HepG2 (cell line): ENCODE measurements at regions not wholly inside any gene's neighbourhood (a gene's known extent, or its start where the extent isn't known, plus 50 kb on each side); places are given as distances from the start of the nearest gene placed in this dataset.

Experiments
- DDIT3 ChIP-seq: sonication (generic); formaldehyde crosslinking; IDR thresholded peaks from 2 replicates; pipeline ENCODE4 v1.4.0; 2020; ENCODE audit warnings: mild to moderate bottlenecking, missing genetic modification reagents
- FLYWCH1 ChIP-seq: sonication (generic); formaldehyde crosslinking; IDR thresholded peaks from 2 replicates; pipeline ENCODE4 v1.8.1; 2023; ENCODE audit warnings: mild to moderate bottlenecking, missing genetic modification reagents
- FOSL2 ChIP-seq: sonication (generic); formaldehyde crosslinking; IDR thresholded peaks from 2 replicates; pipeline ENCODE4 v1.4.0; 2020; ENCODE audit warnings: missing genetic modification reagents
- GZF1 ChIP-seq: sonication (generic); formaldehyde crosslinking; IDR thresholded peaks from 2 replicates; pipeline ENCODE4 v1.5.1; 2020; ENCODE audit warnings: mild to moderate bottlenecking, missing genetic modification reagents
- HDAC2 ChIP-seq: sonication (generic); formaldehyde crosslinking; IDR thresholded peaks from 2 replicates; pipeline ENCODE4 v1.4.0; 2020; ENCODE audit warnings: missing genetic modification reagents
- HNRNPLL ChIP-seq: fragments of 200-400 bp; formaldehyde crosslinking; IDR thresholded peaks from 2 replicates; pipeline ENCODE4 v1.6.1; 2017; ENCODE audit warnings: mild to moderate bottlenecking, low read depth, low read length; ENCODE audit not compliant: poor library complexity, severe bottlenecking
- NONO ChIP-seq, 2 experiments: fragments of 450-650 bp in 1 of 2; sonication (generic) in 1 of 2; formaldehyde crosslinking in 1 of 2; IDR thresholded peaks in 1 of 2; conservative IDR thresholded peaks in 1 of 2; 2 replicates each; pipeline versions ENCODE4 v1.6.1 to v1.8.0; 2017 to 2022; ENCODE audit warnings: mild to moderate bottlenecking in 1 of 2, missing genetic modification reagents in 1 of 2, moderate library complexity in 1 of 2
- PPARG ChIP-seq: conservative IDR thresholded peaks from 2 replicates; pipeline ENCODE4 v1.6.1; 2016; ENCODE audit warnings: missing biosample characterization, missing genetic modification reagents
- RXRB ChIP-seq: IDR thresholded peaks from 2 replicates; pipeline ENCODE4 v1.6.1; 2016; ENCODE audit warnings: borderline replicate concordance, missing genetic modification reagents, missing compliant biosample characterization
- SKIL ChIP-seq: sonication (generic); formaldehyde crosslinking; IDR thresholded peaks from 2 replicates; pipeline ENCODE4 v1.8.0; 2022; ENCODE audit warnings: missing genetic modification reagents, mild to moderate bottlenecking, moderate library complexity, borderline replicate concordance
- SMC3 ChIP-seq: IDR thresholded peaks from 2 replicates; pipeline ENCODE4 v1.6.1; 2011; ENCODE audit warnings: low read length, improper control_type of control experiment
- SNAPC2 ChIP-seq: sonication (generic); formaldehyde crosslinking; IDR thresholded peaks from 2 replicates; pipeline ENCODE4 v1.8.1; 2022; ENCODE audit warnings: mild to moderate bottlenecking, missing genetic modification reagents
- SNAPC5 ChIP-seq: sonication (generic); formaldehyde crosslinking; IDR thresholded peaks from 2 replicates; pipeline ENCODE4 v1.8.1; 2023; ENCODE audit warnings: mild to moderate bottlenecking, missing genetic modification reagents, borderline replicate concordance
- SP140L ChIP-seq: sonication (generic); formaldehyde crosslinking; IDR thresholded peaks from 2 replicates; pipeline ENCODE4 v1.4.0; 2020; ENCODE audit warnings: missing genetic modification reagents, borderline replicate concordance
- TOPORS ChIP-seq: sonication (generic); formaldehyde crosslinking; IDR thresholded peaks from 2 replicates; pipeline ENCODE4 v1.8.0; 2023; ENCODE audit warnings: mild to moderate bottlenecking, missing genetic modification reagents
- YEATS4 ChIP-seq: sonication (generic); formaldehyde crosslinking; IDR thresholded peaks from 2 replicates; pipeline ENCODE4 v1.4.0; 2020; ENCODE audit warnings: missing genetic modification reagents, borderline replicate concordance
- ZNF24 ChIP-seq: fragments of 450-650 bp; IDR thresholded peaks from 2 replicates; pipeline ENCODE4 v1.6.1; 2017; ENCODE audit warnings: antibody characterized with exemption, mild to moderate bottlenecking
- ZNF256 ChIP-seq: sonication (generic); formaldehyde crosslinking; conservative IDR thresholded peaks from 2 replicates; pipeline ENCODE4 v1.4.0; 2020; ENCODE audit warnings: missing genetic modification reagents
- ZNF335 ChIP-seq: sonication (generic); formaldehyde crosslinking; IDR thresholded peaks from 2 replicates; pipeline ENCODE4 v1.4.0; 2020; ENCODE audit warnings: missing genetic modification reagents
- ZNF460 ChIP-seq: sonication (generic); formaldehyde crosslinking; IDR thresholded peaks from 2 replicates; pipeline ENCODE4 v1.5.1; 2020; ENCODE audit warnings: missing genetic modification reagents, mild to moderate bottlenecking, borderline replicate concordance
- ZNF605 ChIP-seq: sonication (generic); formaldehyde crosslinking; IDR thresholded peaks from 2 replicates; pipeline ENCODE4 v1.8.0; 2022; ENCODE audit warnings: mild to moderate bottlenecking, missing genetic modification reagents
- ZNF639 ChIP-seq: conservative IDR thresholded peaks from 2 replicates; pipeline ENCODE4 v1.6.1; 2018; ENCODE audit warnings: missing genetic modification reagents
- ZNF747 ChIP-seq: sonication (generic); formaldehyde crosslinking; IDR thresholded peaks from 2 replicates; pipeline ENCODE4 v1.8.1; 2023; ENCODE audit warnings: missing genetic modification reagents, mild to moderate bottlenecking, borderline replicate concordance
- ZNF816 ChIP-seq: sonication (generic); formaldehyde crosslinking; IDR thresholded peaks from 2 replicates; pipeline ENCODE4 v1.8.0; 2022; ENCODE audit warnings: missing genetic modification reagents, mild to moderate bottlenecking, borderline replicate concordance
- ZSCAN30 ChIP-seq: sonication (generic); formaldehyde crosslinking; IDR thresholded peaks from 2 replicates; pipeline ENCODE4 v1.5.0; 2020; ENCODE audit warnings: mild to moderate bottlenecking, missing genetic modification reagents
- ZZZ3 ChIP-seq: sonication (generic); formaldehyde crosslinking; IDR thresholded peaks from 2 replicates; pipeline ENCODE4 v1.4.0; 2020; ENCODE audit warnings: missing genetic modification reagents, mild to moderate bottlenecking, borderline replicate concordance
- TF ChIP-seq, protein P1 (sequence below): sonication (generic); formaldehyde crosslinking; IDR thresholded peaks from 2 replicates; pipeline ENCODE4 v1.5.0; 2020; ENCODE audit warnings: mild to moderate bottlenecking, missing genetic modification reagents

- TF ChIP-seq ZNF24 (no peak), ZNF816 (CRISPR knock-in tag) (no peak), FLYWCH1 (no peak), SMC3 (no peak), ZSCAN30 (CRISPR knock-in tag) (no peak), FOSL2 (CRISPR knock-in tag) (peak; percentile 69), HNRNPLL (no peak), PPARG (CRISPR knock-in tag) (0 out of 2 replicates have a peak, but pooled peaks have one; percentile 39), HDAC2 (CRISPR knock-in tag) (peak; percentile 80), ZNF747 (CRISPR knock-in tag) (no peak), ZNF460 (no peak), ZNF605 (no peak), SP140L (no peak), GZF1 (CRISPR knock-in tag) (no peak), SNAPC5 (CRISPR knock-in tag) (no peak), SNAPC2 (no peak), ZNF639 (CRISPR knock-in tag) (no peak), ZNF256 (no peak), SKIL (CRISPR knock-in tag) (peak; percentile 58; the same call in 1 of the 2 replicates), YEATS4 (no peak), TOPORS (CRISPR knock-in tag) (no peak), RXRB (peak; percentile 75), ZNF335 (CRISPR knock-in tag) (no peak), ZZZ3 (CRISPR knock-in tag) (no peak), NONO (IDR thresholded peaks at IDR 0.05) (no peak), NONO (CRISPR knock-in tag; conservative IDR thresholded peaks at IDR 0.05) (no peak), DDIT3 (CRISPR knock-in tag) (no peak)
- TF ChIP-seq, protein P1, sequence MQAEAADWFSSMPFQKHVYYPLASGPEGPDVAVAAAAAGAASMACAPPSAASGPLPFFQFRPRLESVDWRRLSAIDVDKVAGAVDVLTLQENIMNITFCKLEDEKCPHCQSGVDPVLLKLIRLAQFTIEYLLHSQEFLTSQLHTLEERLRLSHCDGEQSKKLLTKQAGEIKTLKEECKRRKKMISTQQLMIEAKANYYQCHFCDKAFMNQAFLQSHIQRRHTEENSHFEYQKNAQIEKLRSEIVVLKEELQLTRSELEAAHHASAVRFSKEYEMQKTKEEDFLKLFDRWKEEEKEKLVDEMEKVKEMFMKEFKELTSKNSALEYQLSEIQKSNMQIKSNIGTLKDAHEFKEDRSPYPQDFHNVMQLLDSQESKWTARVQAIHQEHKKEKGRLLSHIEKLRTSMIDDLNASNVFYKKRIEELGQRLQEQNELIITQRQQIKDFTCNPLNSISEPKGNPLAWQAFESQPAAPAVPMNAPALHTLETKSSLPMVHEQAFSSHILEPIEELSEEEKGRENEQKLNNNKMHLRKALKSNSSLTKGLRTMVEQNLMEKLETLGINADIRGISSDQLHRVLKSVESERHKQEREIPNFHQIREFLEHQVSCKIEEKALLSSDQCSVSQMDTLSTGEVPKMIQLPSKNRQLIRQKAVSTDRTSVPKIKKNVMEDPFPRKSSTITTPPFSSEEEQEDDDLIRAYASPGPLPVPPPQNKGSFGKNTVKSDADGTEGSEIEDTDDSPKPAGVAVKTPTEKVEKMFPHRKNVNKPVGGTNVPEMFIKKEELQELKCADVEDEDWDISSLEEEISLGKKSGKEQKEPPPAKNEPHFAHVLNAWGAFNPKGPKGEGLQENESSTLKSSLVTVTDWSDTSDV, result no peak
These were observed 624.4 kb upstream of the ARGLU1 start (continued) for GRCh38 chr13:107192289-107192688.
